H9 (cell line): ENCODE measurements at regions not wholly inside any gene's neighbourhood (a gene's known extent, or its start where the extent isn't known, plus 50 kb on each side); places are given as distances from the start of the nearest gene placed in this dataset.

Experiments used
- DNase-seq: peaks from one replicate; pipeline ENCODE4 v3.0.0-alpha.2; 2017
- H2AFZ ChIP-seq: one replicate; pipeline ENCODE4 v1.6.1; 2013; ENCODE audit warnings: mild to moderate bottlenecking, low read length, control low read depth, moderate library complexity
- H2AK5ac ChIP-seq: 2 replicates; pipeline ENCODE4 v1.6.1; 2013; ENCODE audit warnings: low read length, control low read depth, mixed read lengths; ENCODE audit not compliant: insufficient read length
- H2BK120ac ChIP-seq: one replicate; pipeline ENCODE4 v1.6.1; 2013; ENCODE audit warnings: low read depth, mild to moderate bottlenecking, low read length, control low read depth, inconsistent platforms; ENCODE audit not compliant: poor library complexity, severe bottlenecking
- H2BK12ac ChIP-seq: 2 replicates; pipeline ENCODE4 v1.6.1; 2013; ENCODE audit warnings: low read length, control low read depth, mixed read lengths, low read depth; ENCODE audit not compliant: insufficient read length
- H2BK15ac ChIP-seq: 2 replicates; pipeline ENCODE4 v1.6.1; 2013; ENCODE audit warnings: low read depth, low read length, control low read depth
- H2BK20ac ChIP-seq: one replicate; pipeline ENCODE4 v1.6.1; 2013; ENCODE audit warnings: low read depth, mild to moderate bottlenecking, low read length, control low read depth, inconsistent platforms; ENCODE audit not compliant: poor library complexity, severe bottlenecking
- H2BK5ac ChIP-seq: 2 replicates; pipeline ENCODE4 v1.6.1; 2013; ENCODE audit warnings: low read length, control low read depth, mixed read lengths; ENCODE audit not compliant: insufficient read length
- H3K14ac ChIP-seq: 2 replicates; pipeline ENCODE4 v1.6.1; 2013; ENCODE audit warnings: low read length, control low read depth; ENCODE audit not compliant: insufficient read depth
- H3K18ac ChIP-seq: 2 replicates; pipeline ENCODE4 v1.6.1; 2013; ENCODE audit warnings: low read depth, mild to moderate bottlenecking, mixed read lengths, low read length, control low read depth; ENCODE audit not compliant: insufficient read length
- H3K23ac ChIP-seq: 2 replicates; pipeline ENCODE4 v1.6.1; 2013; ENCODE audit warnings: low read length, control low read depth, mixed read lengths, low read depth; ENCODE audit not compliant: insufficient read length
- H3K23me2 ChIP-seq: 2 replicates; pipeline ENCODE4 v1.6.1; 2013; ENCODE audit warnings: low read depth, mild to moderate bottlenecking, mixed read lengths, low read length, control low read depth; ENCODE audit not compliant: insufficient read length, poor library complexity, severe bottlenecking
- H3K27ac ChIP-seq: 2 replicates; pipeline ENCODE4 v1.5.1; 2013; ENCODE audit warnings: low read length, control low read depth, mixed read lengths, low read depth; ENCODE audit not compliant: insufficient read length
- H3K27me3 ChIP-seq: 2 replicates; pipeline ENCODE4 v1.6.1; 2013; ENCODE audit warnings: low read length, control low read depth, inconsistent platforms; ENCODE audit not compliant: insufficient read depth
- H3K4ac ChIP-seq: 2 replicates; pipeline ENCODE4 v1.6.1; 2013; ENCODE audit warnings: low read depth, mild to moderate bottlenecking, control low read depth, inconsistent platforms, low read length, moderate library complexity
- H3K4me1 ChIP-seq: 2 replicates; pipeline ENCODE4 v1.6.1; 2013; ENCODE audit warnings: low read length, control low read depth, inconsistent platforms; ENCODE audit not compliant: insufficient read depth
- H3K4me2 ChIP-seq: 2 replicates; pipeline ENCODE4 v1.6.1; 2013; ENCODE audit warnings: low read length, control low read depth, mixed read lengths; ENCODE audit not compliant: insufficient read length, insufficient read depth
- H3K56ac ChIP-seq: 2 replicates; pipeline ENCODE4 v1.6.1; 2013; ENCODE audit warnings: low read depth, mild to moderate bottlenecking, mixed read lengths, low read length, control low read depth; ENCODE audit not compliant: insufficient read length
- H3K79me1 ChIP-seq: 2 replicates; pipeline ENCODE4 v1.6.1; 2013; ENCODE audit warnings: low read depth, mild to moderate bottlenecking, moderate library complexity, low read length, control low read depth, inconsistent platforms; ENCODE audit not compliant: insufficient read depth, poor library complexity, severe bottlenecking
- H3K79me2 ChIP-seq: 2 replicates; pipeline ENCODE4 v1.6.1; 2013; ENCODE audit warnings: low read length, control low read depth, inconsistent platforms; ENCODE audit not compliant: insufficient read depth
- H3K9ac ChIP-seq: 2 replicates; pipeline ENCODE4 v1.6.1; 2013; ENCODE audit warnings: low read length, control low read depth, mixed read lengths; ENCODE audit not compliant: insufficient read length; ENCODE audit errors: extremely low read depth
- H3K9me3 ChIP-seq: one replicate; pipeline ENCODE4 v1.6.1; 2013; ENCODE audit warnings: low read depth, low read length, inconsistent platforms; ENCODE audit not compliant: control insufficient read depth
- H3T11ph ChIP-seq: one replicate; pipeline ENCODE4 v1.6.1; 2013; ENCODE audit warnings: mild to moderate bottlenecking, low read length, control low read depth, inconsistent platforms
- H4K20me1 ChIP-seq: one replicate; pipeline ENCODE4 v1.6.1; 2013; ENCODE audit not compliant: control insufficient read depth, insufficient read length, insufficient read depth
- H4K5ac ChIP-seq: 2 replicates; pipeline ENCODE4 v1.6.1; 2013; ENCODE audit warnings: low read depth, mild to moderate bottlenecking, mixed read lengths, low read length, control low read depth; ENCODE audit not compliant: insufficient read length
- H4K8ac ChIP-seq: replicated peaks from 2 replicates; pipeline ENCODE4 v1.6.1; 2013; ENCODE audit warnings: low read length, control low read depth, mixed read lengths, low read depth; ENCODE audit not compliant: insufficient read length
- H4K91ac ChIP-seq: 2 replicates; pipeline ENCODE4 v1.6.1; 2013; ENCODE audit warnings: low read depth, mild to moderate bottlenecking, moderate library complexity, mixed read lengths, low read length, control low read depth; ENCODE audit not compliant: insufficient read length
- H3K27ac Mint-ChIP-seq, 3 experiments: 2 replicates in 2 of 3; 3 replicates in 1 of 3; pipeline ENCODE4 v1.8.0; 2020 to 2021; ENCODE audit warnings: mixed read lengths in 3 of 3, mild to moderate bottlenecking in 1 of 3, moderate library complexity in 1 of 3
- H3K27me3 Mint-ChIP-seq: 2 replicates; pipeline ENCODE4 v1.8.0; 2021; ENCODE audit warnings: low read depth, mild to moderate bottlenecking, moderate library complexity, mixed read lengths
- H3K36me3 Mint-ChIP-seq, 3 experiments: 2 replicates in 2 of 3; 3 replicates in 1 of 3; pipeline ENCODE4 v1.8.0; 2020 to 2021; ENCODE audit warnings: low read depth in 3 of 3, mixed read lengths in 3 of 3; ENCODE audit not compliant: insufficient read depth in 1 of 3
- H3K4me1 Mint-ChIP-seq, 2 experiments: 2 replicates each; pipeline ENCODE4 v1.8.0; 2020; ENCODE audit warnings: mixed read lengths in 2 of 2
- H3K4me3 Mint-ChIP-seq, 2 experiments: 2 replicates in 1 of 2; 3 replicates in 1 of 2; pipeline ENCODE4 v1.8.0; 2020 to 2021; ENCODE audit warnings: mild to moderate bottlenecking in 2 of 2, mixed read lengths in 2 of 2, moderate library complexity in 1 of 2
- H3K9me3 Mint-ChIP-seq, 2 experiments: 2 replicates in 1 of 2; 3 replicates in 1 of 2; pipeline ENCODE4 v1.8.0; 2020; ENCODE audit warnings: mild to moderate bottlenecking in 2 of 2, mixed read lengths in 2 of 2, moderate library complexity in 1 of 2
- WGBS: extraction: QIAGEN DNeasy Blood & Tissue Kit; methylation state at CpG from one replicate; pipeline ENCODE4 v1.1.7; 2013; ENCODE audit warnings: missing lambda C conversion rate, low lambda C conversion rate, mixed read lengths; ENCODE audit not compliant: insufficient read length; ENCODE audit errors: extremely low coverage; 5-methylcytosine and 5-hydroxymethylcytosine counted together
- TF ChIP-seq, protein P1 (sequence below): fragments of 200-600 bp; sonication (generic); conservative IDR thresholded peaks from 3 replicates; pipeline ENCODE4 v1.8.0; 2021; ENCODE audit warnings: antibody characterized with exemption, mild to moderate bottlenecking

DNA sequence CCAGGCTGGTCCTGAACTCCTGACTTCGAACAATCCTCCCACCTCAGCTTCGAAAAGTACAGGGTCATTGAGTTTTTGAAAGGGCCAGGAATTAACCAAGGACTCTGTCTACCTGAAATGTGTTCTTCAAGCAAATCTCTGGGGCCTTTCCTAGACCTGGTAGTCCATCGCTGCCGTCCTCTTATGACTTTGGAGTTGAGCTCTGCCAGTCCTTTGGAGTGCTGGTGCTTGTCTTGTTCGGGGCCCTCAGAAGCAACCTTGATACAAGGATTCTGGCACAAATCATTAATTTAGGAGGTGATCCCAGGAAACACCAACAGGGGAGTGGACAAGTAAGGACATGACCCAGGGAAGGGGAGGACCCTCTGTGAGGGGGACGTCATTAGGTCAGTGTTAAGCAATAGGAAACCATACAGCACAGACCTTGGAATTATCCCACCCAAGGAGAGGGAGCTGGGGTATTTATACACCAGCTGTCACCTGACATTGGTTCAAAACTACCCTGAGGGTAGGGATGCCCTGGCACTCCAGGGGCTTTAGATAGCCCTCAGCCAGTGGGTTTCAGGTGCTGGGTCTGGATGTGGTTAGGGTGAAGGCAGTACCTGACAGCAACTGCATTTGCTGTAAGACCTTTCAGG, 187.2 kb downstream of the FOXL1 start:
- Histone ChIP-seq H2BK20ac (no peak overlapping the region), H3K18ac (no peak overlapping the region), H3K79me1 (no peaks in the 10 kb centered on the region), H3K23ac (no peak overlapping the region), H3K14ac (no peak overlapping the region), H2AFZ (no peak overlapping the region), H3K27me3 (no peaks in the 10 kb centered on the region; the same call in 1 of the 2 replicates), H2BK12ac (no peak overlapping the region), H3K27ac (no peak overlapping the region), H4K8ac (no peak overlapping the region), H3K4me2 (no peak overlapping the region), H4K20me1 (no peaks in the 10 kb centered on the region), H4K5ac (no peak overlapping the region), H2AK5ac (no peak overlapping the region), H3K9ac (no peak overlapping the region), H2BK120ac (no peak overlapping the region), H3K4me1 (peaks cover 5% of the 10 kb centered on the region; the same call in 1 of the 2 replicates), H3K79me2 (no peaks in the 10 kb centered on the region), H2BK15ac (no peak overlapping the region), H3K56ac (no peak overlapping the region), H2BK5ac (no peak overlapping the region), H4K91ac (no peak overlapping the region), H3K4ac (no peak overlapping the region), H3K9me3 (no peaks in the 10 kb centered on the region), H3T11ph (no peak overlapping the region), H3K23me2 (no peaks in the 10 kb centered on the region)
- Mint-ChIP-seq H3K4me3 (no peak overlapping the region), H3K9me3 (peaks cover 0 to 7% of the 10 kb centered on the region in 2 experiments; a peak in 1 of 5 replicates), H3K36me3 (no peaks in the 10 kb centered on the region), H3K27ac (no peak overlapping the region), H3K27me3 (peaks cover 17% of the 10 kb centered on the region), H3K4me1 (peaks cover 20 to 34% of the 10 kb centered on the region in 2 experiments)
- TF ChIP-seq, protein P1, sequence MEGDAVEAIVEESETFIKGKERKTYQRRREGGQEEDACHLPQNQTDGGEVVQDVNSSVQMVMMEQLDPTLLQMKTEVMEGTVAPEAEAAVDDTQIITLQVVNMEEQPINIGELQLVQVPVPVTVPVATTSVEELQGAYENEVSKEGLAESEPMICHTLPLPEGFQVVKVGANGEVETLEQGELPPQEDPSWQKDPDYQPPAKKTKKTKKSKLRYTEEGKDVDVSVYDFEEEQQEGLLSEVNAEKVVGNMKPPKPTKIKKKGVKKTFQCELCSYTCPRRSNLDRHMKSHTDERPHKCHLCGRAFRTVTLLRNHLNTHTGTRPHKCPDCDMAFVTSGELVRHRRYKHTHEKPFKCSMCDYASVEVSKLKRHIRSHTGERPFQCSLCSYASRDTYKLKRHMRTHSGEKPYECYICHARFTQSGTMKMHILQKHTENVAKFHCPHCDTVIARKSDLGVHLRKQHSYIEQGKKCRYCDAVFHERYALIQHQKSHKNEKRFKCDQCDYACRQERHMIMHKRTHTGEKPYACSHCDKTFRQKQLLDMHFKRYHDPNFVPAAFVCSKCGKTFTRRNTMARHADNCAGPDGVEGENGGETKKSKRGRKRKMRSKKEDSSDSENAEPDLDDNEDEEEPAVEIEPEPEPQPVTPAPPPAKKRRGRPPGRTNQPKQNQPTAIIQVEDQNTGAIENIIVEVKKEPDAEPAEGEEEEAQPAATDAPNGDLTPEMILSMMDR: no peak
- DNase-seq: no peak
- WGBS: no CpG with 5 or more reads among the region's 6 CpGs
